DOHH2 (cell line): ENCODE measurements at regions not wholly inside any gene's neighbourhood (a gene's known extent, or its start where the extent isn't known, plus 50 kb on each side); places are given as distances from the start of the nearest gene placed in this dataset.
"Not testable (repeated sequence)": the region's sequence is repeated elsewhere in the genome, so short reads cannot be mapped to it uniquely, and the experiment has no call there.

Experiments used
- H3F3A ChIP-seq: fragments of 200-600 bp; sonication (generic), shearing (Covaris generic); 2 replicates; pipeline ENCODE4 v1.6.0; 2016; ENCODE audit warnings: antibody characterized with exemption, mild to moderate bottlenecking; ENCODE audit not compliant: control insufficient read depth, insufficient read depth
- H3K27ac ChIP-seq: fragments of 200-600 bp; sonication (generic); 2 replicates; pipeline ENCODE4 v1.5.1; 2014; ENCODE audit warnings: low read depth, mild to moderate bottlenecking, low read length, moderate library complexity
- H3K27me3 ChIP-seq: fragments of 200-600 bp; sonication (generic); 2 replicates; pipeline ENCODE4 v1.6.1; 2014; ENCODE audit warnings: mild to moderate bottlenecking, low read length, mixed read lengths; ENCODE audit not compliant: control insufficient read depth
- H3K36me3 ChIP-seq: fragments of 200-600 bp; sonication (generic); 2 replicates; pipeline ENCODE4 v1.6.1; 2014; ENCODE audit warnings: mild to moderate bottlenecking, low read length, moderate library complexity, mixed read lengths; ENCODE audit not compliant: control insufficient read depth
- H3K4me1 ChIP-seq: fragments of 200-600 bp; sonication (generic); 2 replicates; pipeline ENCODE4 v1.6.1; 2014; ENCODE audit warnings: mild to moderate bottlenecking, low read length, mixed read lengths; ENCODE audit not compliant: control insufficient read depth
- H3K4me2 ChIP-seq: fragments of 200-600 bp; sonication (generic); 2 replicates; pipeline ENCODE4 v1.6.0; 2014; ENCODE audit warnings: mild to moderate bottlenecking, low read length, moderate library complexity
- H3K4me3 ChIP-seq: fragments of 200-600 bp; sonication (generic); 2 replicates; pipeline ENCODE4 v1.5.1; 2014; ENCODE audit warnings: mild to moderate bottlenecking, low read length, mixed read lengths
- H3K79me2 ChIP-seq: fragments of 200-600 bp; sonication (generic); 2 replicates; pipeline ENCODE4 v1.6.1; 2014; ENCODE audit warnings: mild to moderate bottlenecking, low read length, mixed read lengths; ENCODE audit not compliant: control insufficient read depth
- H3K9me2 ChIP-seq: fragments of 200-600 bp; sonication (generic); replicated peaks from 2 replicates; pipeline ENCODE4 v1.6.1; 2014; ENCODE audit warnings: mild to moderate bottlenecking, low read length, mixed read lengths; ENCODE audit not compliant: control insufficient read depth
- H3K9me3 ChIP-seq: fragments of 200-600 bp; sonication (generic); 2 replicates; pipeline ENCODE4 v1.6.1; 2014; ENCODE audit warnings: antibody characterized with exemption, low read length, mixed read lengths; ENCODE audit not compliant: control insufficient read depth, insufficient read depth
- H4K20me1 ChIP-seq: fragments of 200-600 bp; sonication (generic); 2 replicates; pipeline ENCODE4 v1.6.0; 2014; ENCODE audit warnings: low read depth, mild to moderate bottlenecking, antibody characterized with exemption, low read length, moderate library complexity; ENCODE audit not compliant: control insufficient read depth, insufficient read depth
- EZH2phosphoT487 ChIP-seq: fragments of 200-600 bp; sonication (generic); IDR thresholded peaks from 2 replicates; pipeline ENCODE4 v1.6.1; 2017; ENCODE audit warnings: borderline replicate concordance, mild to moderate bottlenecking, antibody characterized with exemption, low read length, moderate library complexity, mixed read lengths
- TF ChIP-seq, protein P1 (sequence below): fragments of 200-600 bp; sonication (generic); IDR thresholded peaks from one replicate; pipeline ENCODE4 v1.5.1; 2014; ENCODE audit warnings: antibody characterized with exemption, mild to moderate bottlenecking, low read depth, low read length; ENCODE audit not compliant: poor library complexity, severe bottlenecking

DNA sequence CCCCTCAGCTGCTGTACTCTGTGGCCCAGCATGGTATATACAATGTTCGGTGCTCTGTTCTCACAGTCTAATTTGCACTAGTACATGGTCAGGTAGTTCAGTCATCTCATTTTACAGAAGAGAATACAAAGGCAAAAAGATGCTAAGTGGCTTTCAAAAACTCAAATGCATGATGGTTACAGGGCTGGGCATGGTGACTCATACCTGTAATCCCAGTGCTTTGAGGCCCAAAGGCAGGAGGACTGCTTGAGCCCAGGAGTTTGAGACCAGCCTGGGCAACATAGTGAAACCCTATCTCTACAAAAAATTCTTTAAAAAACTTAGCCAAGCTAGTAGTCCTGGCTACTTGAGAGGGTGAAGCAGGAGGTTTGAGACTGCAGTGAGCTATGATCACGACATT, 210.5 kb upstream of the KIT start:
- Histone ChIP-seq H3K4me2 (no peak overlapping the region), H3K9me3 (no peaks in the 10 kb centered on the region), H3K36me3 (no peaks in the 10 kb centered on the region), H3K79me2 (no peaks in the 10 kb centered on the region), H3K27me3 (peaks cover 4% of the 10 kb centered on the region; the same call in 1 of the 2 replicates), H3K4me3 (no peak overlapping the region), H3K9me2 (no peaks in the 10 kb centered on the region), H4K20me1 (no peaks in the 10 kb centered on the region), H3F3A (no peaks in the 10 kb centered on the region), H3K4me1 (no peaks in the 10 kb centered on the region), H3K27ac (no peak overlapping the region)
- TF ChIP-seq EZH2phosphoT487, result no peak
- TF ChIP-seq, protein P1, sequence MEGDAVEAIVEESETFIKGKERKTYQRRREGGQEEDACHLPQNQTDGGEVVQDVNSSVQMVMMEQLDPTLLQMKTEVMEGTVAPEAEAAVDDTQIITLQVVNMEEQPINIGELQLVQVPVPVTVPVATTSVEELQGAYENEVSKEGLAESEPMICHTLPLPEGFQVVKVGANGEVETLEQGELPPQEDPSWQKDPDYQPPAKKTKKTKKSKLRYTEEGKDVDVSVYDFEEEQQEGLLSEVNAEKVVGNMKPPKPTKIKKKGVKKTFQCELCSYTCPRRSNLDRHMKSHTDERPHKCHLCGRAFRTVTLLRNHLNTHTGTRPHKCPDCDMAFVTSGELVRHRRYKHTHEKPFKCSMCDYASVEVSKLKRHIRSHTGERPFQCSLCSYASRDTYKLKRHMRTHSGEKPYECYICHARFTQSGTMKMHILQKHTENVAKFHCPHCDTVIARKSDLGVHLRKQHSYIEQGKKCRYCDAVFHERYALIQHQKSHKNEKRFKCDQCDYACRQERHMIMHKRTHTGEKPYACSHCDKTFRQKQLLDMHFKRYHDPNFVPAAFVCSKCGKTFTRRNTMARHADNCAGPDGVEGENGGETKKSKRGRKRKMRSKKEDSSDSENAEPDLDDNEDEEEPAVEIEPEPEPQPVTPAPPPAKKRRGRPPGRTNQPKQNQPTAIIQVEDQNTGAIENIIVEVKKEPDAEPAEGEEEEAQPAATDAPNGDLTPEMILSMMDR, result no peak

DNA sequence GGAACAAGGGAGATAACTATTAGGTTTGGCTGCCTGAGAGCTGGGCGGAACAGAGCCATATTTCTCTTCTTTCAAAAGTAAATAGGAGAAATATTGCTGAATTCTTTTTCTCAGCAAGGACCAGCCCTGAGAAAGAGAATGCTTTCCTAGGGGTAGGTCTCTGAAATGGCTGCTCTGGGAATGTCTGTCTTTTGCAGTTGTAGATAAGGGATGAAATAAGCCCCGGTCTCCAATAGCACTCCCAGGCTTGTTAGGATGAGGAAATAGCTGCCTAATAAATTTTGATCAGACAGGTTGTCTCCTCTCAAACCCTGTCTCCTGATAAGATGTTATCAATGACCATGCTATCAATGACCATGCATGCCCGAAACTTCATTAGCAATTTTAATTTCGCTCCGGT, 207.8 kb upstream of the KIT start:
- H3F3A ChIP-seq, result no peaks in the 10 kb centered on the region
- H3K79me2 ChIP-seq, result no peaks in the 10 kb centered on the region

DNA sequence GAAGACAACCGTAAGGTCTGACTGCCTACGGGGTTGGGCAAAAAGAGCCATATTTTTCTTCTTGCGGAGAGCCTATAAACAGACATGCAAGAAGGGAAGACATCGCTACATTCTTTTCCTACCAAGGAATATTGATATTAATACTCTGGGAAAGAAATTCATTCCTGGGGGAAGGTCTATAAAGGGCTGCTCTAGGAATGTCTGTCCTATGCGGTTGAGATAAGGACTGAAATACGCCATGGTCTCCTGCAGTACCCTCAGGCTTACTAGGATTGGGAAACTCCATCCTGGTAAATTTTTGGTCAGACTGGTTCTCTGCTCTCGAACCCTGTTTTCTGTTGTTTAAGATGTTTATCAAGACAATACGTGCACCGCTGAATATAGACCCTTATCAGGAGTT, 190.8 kb upstream of the KIT start:
- not testable (repeated sequence) for H3K79me2 ChIP-seq, H3K4me3 ChIP-seq, H3K9me3 ChIP-seq, H3K27ac ChIP-seq, H3K4me1 ChIP-seq, H3K9me2 ChIP-seq, H3K36me3 ChIP-seq, H3K4me2 ChIP-seq, H3K27me3 ChIP-seq, H3F3A ChIP-seq, H4K20me1 ChIP-seq

More for the DNA sequence above, 207.8 kb upstream of the KIT start:
- Histone ChIP-seq H3K4me1 (no peaks in the 10 kb centered on the region), H3K4me2 (no peak overlapping the region), H4K20me1 (no peaks in the 10 kb centered on the region), H3K4me3 (no peak overlapping the region), H3K9me3 (no peaks in the 10 kb centered on the region), H3K27me3 (no peaks in the 10 kb centered on the region), H3K36me3 (no peaks in the 10 kb centered on the region), H3K9me2 (no peaks in the 10 kb centered on the region), H3K27ac (no peak overlapping the region)
- TF ChIP-seq, protein P1, result no peak
- no peak for TF ChIP-seq EZH2phosphoT487

DNA sequence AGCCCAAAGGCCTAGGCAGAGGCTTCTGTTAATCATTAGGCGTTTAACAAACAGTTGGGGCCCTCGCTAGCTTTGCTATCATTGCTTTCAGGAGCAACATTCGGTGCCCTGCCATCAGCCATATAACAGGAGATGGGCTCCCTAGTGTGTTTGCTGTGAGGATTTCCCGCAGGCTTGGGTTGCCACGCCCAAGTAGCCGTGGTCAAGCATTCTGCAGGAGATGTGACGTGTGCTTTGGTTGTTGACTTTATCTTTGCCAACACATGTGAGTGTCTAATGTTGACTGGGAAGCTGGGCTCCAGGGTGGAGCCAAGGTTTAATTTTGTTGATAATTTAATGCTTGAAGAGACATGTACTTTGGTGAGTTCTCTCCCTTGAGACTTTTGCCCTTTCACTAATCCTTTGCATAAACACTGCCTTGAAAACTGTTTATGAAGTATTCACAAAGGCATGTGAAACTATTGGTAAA, 184.6 kb upstream of the KIT start:
- H3K4me2 ChIP-seq, result no peak overlapping the region
- TF ChIP-seq, protein P1, result no peak
- no peak for TF ChIP-seq EZH2phosphoT487
- 0 out of 2 replicates have a peak, but pooled peaks cover 4% of the 10 kb centered on the region for H3K9me3 ChIP-seq
- no peaks in the 10 kb centered on the region for H3K4me1 ChIP-seq
- H3F3A ChIP-seq, result no peaks in the 10 kb centered on the region
- H4K20me1 ChIP-seq, result no peaks in the 10 kb centered on the region
- no peaks in the 10 kb centered on the region for H3K79me2 ChIP-seq
- no peak overlapping the region for H3K4me3 ChIP-seq
- H3K27ac ChIP-seq, result no peak overlapping the region
- no peaks in the 10 kb centered on the region for H3K9me2 ChIP-seq
- no peaks in the 10 kb centered on the region for H3K27me3 ChIP-seq
- no peaks in the 10 kb centered on the region for H3K36me3 ChIP-seq
